PC-3 (cell line): ENCODE measurements at regions not wholly inside any gene's neighbourhood (a gene's known extent, or its start where the extent isn't known, plus 50 kb on each side); places are given as distances from the start of the nearest gene placed in this dataset.

Experiments
- CTCF ChIP-seq: fragments of 300-600 bp; sonication (generic); conservative IDR thresholded peaks from 2 replicates; pipeline ENCODE4 v1.5.1; 2017; ENCODE audit warnings: antibody characterized with exemption, low read depth, mild to moderate bottlenecking, low read length
- EZH2 ChIP-seq: fragments of 300-600 bp; sonication (generic); IDR thresholded peaks from one replicate; pipeline ENCODE4 v1.6.1; 2017; ENCODE audit warnings: antibody characterized with exemption, mild to moderate bottlenecking, low read length; ENCODE audit not compliant: unreplicated experiment

- TF ChIP-seq EZH2 (no peak), CTCF (no peak)
Observed at GRCh38 chr11:93082900-93083299, 113.4 kb downstream of the MTNR1B start.
